HG03575 (cell line): ENCODE measurements at regions not wholly inside any gene's neighbourhood (a gene's known extent, or its start where the extent isn't known, plus 50 kb on each side); places are given as distances from the start of the nearest gene placed in this dataset.
"Not testable (repeated sequence)": the region's sequence is repeated elsewhere in the genome, so short reads cannot be mapped to it uniquely, and the experiment has no call there.

ENCODE experiments used
- ATAC-seq: cut with Tn5 transposase; IDR thresholded peaks from one replicate; pipeline ENCODE4 v1.9.1; 2021; ENCODE audit not compliant: unreplicated experiment, insufficient number of reproducible peaks, low FRiP score; ENCODE audit errors: extremely low read depth

GRCh38 chr2:76157531-76157930, 446.8 kb upstream of the GCFC2 start:
- ATAC-seq: no peak

DNA sequence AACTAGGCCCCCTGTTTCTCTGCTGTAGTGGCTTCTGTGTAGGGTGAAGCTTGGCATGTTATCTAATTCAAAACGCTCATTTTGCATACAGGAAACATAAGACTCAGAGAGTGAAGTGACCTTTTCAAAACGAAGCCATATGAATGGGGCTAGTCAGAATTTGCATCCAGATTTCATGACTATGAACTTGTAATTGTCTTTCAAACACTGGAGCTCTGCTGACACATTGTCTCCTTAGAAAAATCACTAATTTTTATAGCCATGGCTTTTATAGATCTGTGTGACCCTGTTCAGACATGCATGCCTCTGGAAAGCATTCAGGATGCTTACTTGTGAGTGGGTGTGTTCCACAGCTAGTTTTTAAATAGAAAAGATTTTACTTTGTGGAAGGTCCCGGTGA, 444.3 kb upstream of the GCFC2 start:
- ATAC-seq: no peak

GRCh38 chr2:76149846-76150245, 439.1 kb upstream of the GCFC2 start:
- ATAC-seq: no peak

GRCh38 chr2:76139303-76139702, 428.6 kb upstream of the GCFC2 start:
- not testable (repeated sequence) for ATAC-seq

- no peak for ATAC-seq
Observed at GRCh38 chr2:76128622-76129021, 417.9 kb upstream of the GCFC2 start.

- no peak for ATAC-seq
Observed at GRCh38 chr2:76120176-76120575, 409.5 kb upstream of the GCFC2 start.

DNA sequence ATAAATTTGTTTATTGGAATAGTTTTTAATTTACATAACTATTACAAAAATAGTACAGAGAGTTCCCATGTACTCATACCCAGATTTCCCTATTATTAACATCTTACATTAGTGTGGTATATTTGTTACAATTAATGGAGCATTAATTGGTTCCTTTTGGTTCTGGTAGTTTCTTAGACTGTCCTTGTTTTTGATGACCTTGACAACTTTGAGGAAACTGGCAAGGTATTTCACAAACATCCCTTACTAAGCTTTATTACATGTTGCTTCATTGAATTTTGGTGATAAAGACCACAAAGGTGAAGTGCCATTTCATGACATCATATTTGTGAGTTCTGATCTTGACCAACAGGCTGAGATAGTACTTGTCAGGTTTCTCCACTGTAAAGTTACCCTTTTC, 379.0 kb upstream of the GCFC2 start:
- ATAC-seq: no peak

- ATAC-seq: no peak
Observed at GRCh38 chr2:76083248-76083647, 372.5 kb upstream of the GCFC2 start.

- ATAC-seq: no peak
Observed at GRCh38 chr2:76082509-76082908, 371.8 kb upstream of the GCFC2 start.

DNA sequence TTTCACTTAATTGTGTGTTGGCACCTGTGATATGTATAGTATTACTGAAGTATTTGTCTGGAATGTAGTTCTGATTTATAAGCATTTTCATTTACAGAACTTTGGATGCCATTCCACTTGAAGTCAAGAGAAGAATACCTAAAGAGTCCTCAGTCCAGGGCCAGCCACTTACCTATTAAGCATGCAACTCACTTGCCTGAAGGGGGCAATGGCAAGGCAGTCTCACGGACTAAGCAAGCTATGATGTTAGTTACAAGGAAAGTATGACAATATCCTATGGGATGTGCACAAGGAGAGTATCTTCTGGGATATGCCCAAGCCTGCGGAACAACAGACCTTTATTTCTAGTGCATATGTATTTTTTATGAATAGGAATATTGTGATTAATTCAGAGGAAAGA, 369.4 kb upstream of the GCFC2 start:
- ATAC-seq: no peak

GRCh38 chr2:76075126-76075525, 364.4 kb upstream of the GCFC2 start:
- ATAC-seq: no peak

DNA sequence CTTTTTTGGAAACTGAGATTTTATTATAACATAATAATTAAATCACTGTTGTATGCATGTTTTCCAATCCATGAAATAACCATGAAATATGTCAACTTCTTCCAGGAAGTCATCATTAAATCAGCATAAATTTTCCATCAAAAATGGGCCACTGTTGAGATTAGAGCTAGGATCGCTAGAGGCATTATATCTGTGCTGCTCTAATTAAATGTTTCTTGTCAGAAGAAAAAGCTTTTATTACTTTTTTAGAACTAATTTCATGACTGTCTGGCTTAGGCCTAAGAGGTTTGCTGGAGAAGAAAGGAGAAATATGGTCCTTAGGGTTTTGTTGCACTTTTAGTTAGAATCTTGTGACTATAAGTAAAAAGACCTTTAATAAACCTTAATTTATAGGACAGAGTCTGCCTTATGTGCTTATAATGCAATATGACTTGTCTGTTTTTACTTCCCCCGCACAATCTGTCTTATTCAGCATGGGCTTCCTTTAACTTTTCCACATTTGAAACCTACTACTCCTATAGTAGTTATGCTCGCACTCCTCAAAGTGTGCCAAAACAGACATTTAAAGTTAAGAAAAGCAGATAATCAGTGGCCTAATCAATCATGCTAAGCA, 363.4 kb upstream of the GCFC2 start:
- ATAC-seq: no peak

DNA sequence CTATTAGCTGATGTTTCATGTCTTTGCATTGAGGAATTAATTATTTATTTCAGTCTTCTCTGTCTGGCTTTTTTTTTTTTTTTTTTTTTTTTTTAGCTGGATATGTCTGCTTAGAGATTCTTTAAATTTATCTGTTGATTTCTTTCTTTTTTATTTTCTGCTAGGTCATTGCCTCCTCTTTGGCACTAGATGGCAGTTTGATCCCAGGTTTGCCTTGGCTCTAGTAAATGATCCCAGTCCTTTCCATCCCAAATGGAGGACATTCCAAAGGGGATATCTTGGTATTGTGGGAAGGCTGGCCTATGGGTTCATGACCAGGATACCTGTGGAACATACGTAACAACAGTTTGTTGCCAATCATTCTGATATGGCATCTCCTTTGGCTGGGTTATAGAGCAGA, 339.5 kb upstream of the GCFC2 start:
- no peak for ATAC-seq

- no peak for ATAC-seq
Observed at GRCh38 chr2:76044701-76045100, 334.0 kb upstream of the GCFC2 start.

DNA sequence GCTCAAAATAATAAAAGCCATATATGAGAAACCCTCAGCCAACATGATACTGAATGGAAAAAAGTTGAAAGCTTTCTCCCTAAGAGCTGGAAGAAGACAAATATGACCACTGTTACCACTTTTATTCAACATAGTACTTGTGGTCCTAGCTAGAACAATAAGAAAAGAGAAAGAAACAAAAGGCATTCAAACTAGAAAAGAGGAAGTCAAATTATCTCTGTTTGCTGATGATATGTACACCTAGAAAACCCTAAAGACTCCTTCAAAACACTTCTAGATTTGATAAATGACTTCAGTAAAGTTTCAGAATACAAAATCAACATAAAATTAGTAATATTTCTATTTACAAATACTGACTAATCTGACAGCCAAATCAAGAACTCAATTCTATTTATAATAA, 328.8 kb upstream of the GCFC2 start:
- ATAC-seq: no peak

DNA sequence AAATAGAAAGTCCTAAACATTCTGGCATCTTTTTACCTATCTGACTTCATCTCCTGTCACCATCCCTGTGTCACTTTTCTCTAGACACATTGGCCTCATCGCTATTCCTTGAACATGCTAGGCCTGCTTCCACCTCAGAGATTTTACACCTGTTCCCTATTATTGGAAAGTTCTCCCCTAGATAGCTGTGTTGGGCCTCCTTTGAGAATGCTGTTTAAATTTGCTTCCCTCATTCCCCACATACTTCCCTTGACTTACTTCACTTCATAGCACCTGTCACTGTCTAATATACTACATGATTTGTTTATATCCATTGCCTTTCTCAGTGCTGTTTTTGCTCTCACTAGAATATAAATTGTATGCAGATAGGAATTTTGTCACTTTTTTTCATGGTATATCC, 317.0 kb upstream of the GCFC2 start:
- ATAC-seq: no peak

GRCh38 chr2:76019128-76019527, 308.4 kb upstream of the GCFC2 start:
- ATAC-seq: no peak

DNA sequence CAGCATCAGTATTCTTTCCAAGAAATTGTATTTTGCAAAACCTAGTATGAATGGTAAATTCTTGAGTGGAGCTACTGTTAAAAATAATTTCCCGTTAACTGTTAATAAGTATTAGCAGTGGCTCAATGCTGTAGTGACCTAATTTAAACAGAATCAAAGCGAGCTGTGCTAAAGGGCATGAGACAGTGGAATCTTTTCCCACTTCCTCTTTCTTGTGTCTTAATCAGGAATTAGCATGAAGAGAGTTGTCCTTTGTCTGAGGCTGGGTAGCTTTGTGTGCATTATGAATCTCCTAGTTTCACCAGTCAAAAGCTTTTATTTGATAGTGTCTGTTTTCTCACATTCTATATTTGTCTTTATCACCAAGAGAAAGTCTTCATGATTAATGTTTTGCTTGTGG, 298.8 kb upstream of the GCFC2 start:
- no peak for ATAC-seq

DNA sequence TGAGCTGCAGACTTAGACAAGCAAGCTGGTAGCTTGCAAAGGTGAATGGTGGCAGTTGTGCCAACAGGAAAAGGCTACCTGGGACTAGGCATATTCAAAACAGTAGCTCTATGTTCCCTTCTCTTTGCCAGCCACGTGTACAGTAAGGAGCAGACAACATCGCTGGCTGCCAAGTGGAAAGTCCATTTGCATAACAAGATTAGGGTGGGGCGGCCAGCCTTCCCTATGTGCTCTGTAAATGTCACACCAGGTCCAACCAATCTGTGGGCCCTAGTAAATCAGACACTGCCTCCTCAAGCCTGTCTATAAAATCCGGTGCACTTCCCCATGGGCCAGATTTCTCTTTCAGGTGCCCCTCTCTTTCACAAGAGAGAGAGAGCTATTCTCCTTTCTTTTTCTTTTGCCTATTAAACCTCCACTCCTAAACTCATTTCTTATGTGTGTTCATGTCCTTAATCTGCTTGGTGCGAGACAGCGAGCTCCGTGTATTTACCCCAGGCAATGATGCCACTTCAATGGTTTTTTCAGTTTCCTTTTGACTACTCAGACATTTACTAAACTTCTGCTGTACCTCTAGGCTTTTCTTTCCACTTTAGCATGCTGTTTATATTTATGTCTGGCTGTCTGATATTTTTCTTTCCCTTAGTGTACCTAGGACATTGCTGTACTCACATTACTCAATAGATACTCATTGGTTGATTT, 297.4 kb upstream of the GCFC2 start:
- ATAC-seq: no peak

DNA sequence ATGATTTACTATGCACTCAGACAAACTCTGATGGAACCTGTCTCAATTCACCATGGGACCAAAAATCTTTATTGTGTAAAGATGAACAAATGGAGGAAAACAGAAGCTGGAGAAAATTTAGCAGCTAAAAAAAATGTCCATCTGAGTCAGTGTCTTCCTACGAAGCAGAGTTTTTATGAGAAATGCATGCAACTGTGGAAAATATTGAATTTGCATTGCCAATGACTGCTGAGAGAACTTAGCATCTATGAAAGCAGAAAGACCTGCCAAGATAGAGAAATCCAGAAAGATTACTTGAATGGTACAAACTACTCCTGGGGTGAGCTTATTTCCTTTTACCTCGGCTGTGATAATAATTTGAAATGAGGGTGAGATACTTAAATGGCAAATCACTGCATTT, 289.7 kb upstream of the GCFC2 start:
- ATAC-seq: no peak

DNA sequence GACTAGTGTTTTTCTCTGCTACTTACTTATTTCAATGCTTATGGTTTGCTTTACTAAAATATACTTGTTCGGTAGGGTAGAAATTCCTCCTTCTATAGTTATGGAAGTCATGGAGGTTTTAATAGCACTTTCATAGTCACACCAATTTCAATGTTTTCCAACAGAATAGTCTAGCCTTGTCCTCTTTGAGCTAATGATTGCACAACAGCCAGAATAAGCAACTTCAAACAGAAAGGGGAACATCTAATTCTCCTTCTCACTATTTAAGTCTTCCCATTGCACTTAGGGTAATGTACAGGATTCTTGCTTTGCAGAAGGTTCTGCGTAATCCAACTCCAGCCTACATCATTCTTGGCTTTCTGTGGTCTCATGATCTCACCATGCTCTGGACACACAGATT, 287.7 kb upstream of the GCFC2 start:
- no peak for ATAC-seq
